ENCODE measurements at regions not wholly inside any gene's neighbourhood (a gene's known extent, or its start where the extent isn't known, plus 50 kb on each side); places are given as distances from the start of the nearest gene placed in this dataset.

DNA sequence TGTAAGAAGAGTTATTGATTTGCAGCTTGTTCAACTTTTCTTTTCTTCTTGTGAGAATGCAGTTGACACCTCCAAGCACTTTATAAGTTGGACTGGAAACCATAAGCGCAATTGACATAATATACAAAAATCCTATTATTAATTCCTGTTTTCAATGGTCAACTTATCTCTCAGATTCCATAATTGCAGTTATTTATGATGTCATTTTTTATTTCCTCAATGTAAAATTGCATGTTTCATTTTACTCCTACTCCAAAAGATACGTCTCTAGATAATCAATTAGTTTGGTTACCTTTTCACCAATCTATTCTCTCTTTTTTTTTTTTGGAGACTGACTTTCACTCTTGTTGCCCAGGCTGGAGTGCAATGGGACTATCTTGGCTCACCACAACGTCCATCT, 1416.1 kb upstream of the CDH6 start:
- no peak overlapping the region for H3K27ac Mint-ChIP-seq
- TF ChIP-seq, protein P1, sequence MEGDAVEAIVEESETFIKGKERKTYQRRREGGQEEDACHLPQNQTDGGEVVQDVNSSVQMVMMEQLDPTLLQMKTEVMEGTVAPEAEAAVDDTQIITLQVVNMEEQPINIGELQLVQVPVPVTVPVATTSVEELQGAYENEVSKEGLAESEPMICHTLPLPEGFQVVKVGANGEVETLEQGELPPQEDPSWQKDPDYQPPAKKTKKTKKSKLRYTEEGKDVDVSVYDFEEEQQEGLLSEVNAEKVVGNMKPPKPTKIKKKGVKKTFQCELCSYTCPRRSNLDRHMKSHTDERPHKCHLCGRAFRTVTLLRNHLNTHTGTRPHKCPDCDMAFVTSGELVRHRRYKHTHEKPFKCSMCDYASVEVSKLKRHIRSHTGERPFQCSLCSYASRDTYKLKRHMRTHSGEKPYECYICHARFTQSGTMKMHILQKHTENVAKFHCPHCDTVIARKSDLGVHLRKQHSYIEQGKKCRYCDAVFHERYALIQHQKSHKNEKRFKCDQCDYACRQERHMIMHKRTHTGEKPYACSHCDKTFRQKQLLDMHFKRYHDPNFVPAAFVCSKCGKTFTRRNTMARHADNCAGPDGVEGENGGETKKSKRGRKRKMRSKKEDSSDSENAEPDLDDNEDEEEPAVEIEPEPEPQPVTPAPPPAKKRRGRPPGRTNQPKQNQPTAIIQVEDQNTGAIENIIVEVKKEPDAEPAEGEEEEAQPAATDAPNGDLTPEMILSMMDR (IDR thresholded peaks at IDR 0.05), result no peak
- TF ChIP-seq EZH2phosphoT487 (IDR thresholded peaks at IDR 0.05) (no peak), EZH2 (IDR thresholded peaks at IDR 0.05) (no peak)
- no peak overlapping the region for H3K4me3 Mint-ChIP-seq
- DNase-seq (ENCODE audit: low spot score), result no peak
- no peaks in the 10 kb centered on the region for H3K9me3 ChIP-seq (ENCODE audit: low read depth)
- no peaks in the 10 kb centered on the region for H3K79me2 ChIP-seq (ENCODE audit: low read depth)
- no peak overlapping the region for H3K9ac ChIP-seq
- H3K4me2 ChIP-seq, result no peak overlapping the region
- no peaks in the 10 kb centered on the region for H3K4me1 ChIP-seq
- no peak overlapping the region for H3K4me3 ChIP-seq
- no peaks in the 10 kb centered on the region for H3K36me3 Mint-ChIP-seq
- H3K27me3 Mint-ChIP-seq (ENCODE audit: insufficient read depth, low read depth), result no peaks in the 10 kb centered on the region
- H3K9me3 Mint-ChIP-seq, result no peaks in the 10 kb centered on the region
- H3K4me1 Mint-ChIP-seq, result peaks cover 5% of the 10 kb centered on the region
- no peak overlapping the region for H3K27ac ChIP-seq
- no peaks in the 10 kb centered on the region for H3F3A ChIP-seq (ENCODE audit: low read depth)
- H3K27me3 ChIP-seq, result no peaks in the 10 kb centered on the region
- no peaks in the 10 kb centered on the region for H4K20me1 ChIP-seq (ENCODE audit: low read depth)
- H2AFZ ChIP-seq (replicated peaks), result no peak overlapping the region
- no peaks in the 10 kb centered on the region for H3K36me3 ChIP-seq

DNA sequence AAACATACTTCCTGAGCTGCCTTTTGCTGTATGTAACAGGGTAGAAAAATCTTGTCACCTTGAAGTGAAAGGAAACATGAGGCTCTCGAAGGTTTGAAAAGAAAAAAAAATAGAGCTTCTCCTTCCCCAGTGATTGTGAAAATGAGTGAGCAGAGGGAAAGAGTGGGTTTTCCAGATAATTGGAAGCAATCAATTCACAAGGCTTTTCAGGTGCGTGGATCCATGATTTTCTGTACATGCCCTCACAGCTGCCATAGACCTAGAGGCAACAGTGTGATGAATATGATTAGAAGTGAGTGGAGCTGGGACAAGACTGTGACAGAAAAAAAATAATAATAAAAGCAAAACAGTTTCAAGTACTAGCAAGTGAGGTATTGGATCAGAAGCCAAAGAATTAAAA, 1422.5 kb upstream of the CDH6 start:
- peaks cover 3% of the 10 kb centered on the region for H3K27me3 Mint-ChIP-seq (ENCODE audit: insufficient read depth, low read depth)
- H3K27ac Mint-ChIP-seq, result no peak overlapping the region
- Histone ChIP-seq H3K36me3 (no peaks in the 10 kb centered on the region), H3K9ac (no peak overlapping the region), H3K9me3 (ENCODE audit: low read depth) (no peaks in the 10 kb centered on the region), H3K79me2 (ENCODE audit: low read depth) (no peaks in the 10 kb centered on the region), H3K27me3 (no peaks in the 10 kb centered on the region), H3K4me1 (no peaks in the 10 kb centered on the region), H3K27ac (no peak overlapping the region), H3K4me3 (no peak overlapping the region), H2AFZ (replicated peaks) (no peak overlapping the region), H4K20me1 (ENCODE audit: low read depth) (no peaks in the 10 kb centered on the region), H3K4me2 (no peak overlapping the region), H3F3A (ENCODE audit: low read depth) (no peaks in the 10 kb centered on the region)
- no peaks in the 10 kb centered on the region for H3K4me1 Mint-ChIP-seq
- H3K36me3 Mint-ChIP-seq, result no peaks in the 10 kb centered on the region
- H3K4me3 Mint-ChIP-seq, result no peak overlapping the region
- DNase-seq (ENCODE audit: low spot score), result no peak
- TF ChIP-seq EZH2phosphoT487 (IDR thresholded peaks at IDR 0.05) (no peak), EZH2 (IDR thresholded peaks at IDR 0.05) (no peak)
- TF ChIP-seq, protein P1 (IDR thresholded peaks at IDR 0.05), result no peak
- no peaks in the 10 kb centered on the region for H3K9me3 Mint-ChIP-seq

DNA sequence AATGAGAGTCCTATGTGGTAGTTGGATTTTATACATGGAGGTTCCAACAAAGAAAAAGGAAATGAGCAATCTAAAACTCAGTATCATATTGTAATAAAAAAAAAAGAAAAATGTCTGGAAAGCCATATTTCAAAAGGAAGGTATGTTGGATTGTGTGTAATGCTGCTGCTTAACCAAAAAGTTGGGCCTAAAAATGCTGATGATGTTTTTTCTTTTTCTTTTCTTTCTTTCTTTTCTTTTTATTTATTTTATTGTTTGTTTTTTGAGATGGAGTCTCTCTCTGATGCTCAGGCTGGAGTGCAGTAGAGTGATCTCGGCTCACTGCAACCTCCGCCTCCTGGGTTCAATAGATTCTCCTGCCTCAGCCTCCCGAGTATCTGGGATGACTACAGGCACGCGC, 1424.0 kb upstream of the CDH6 start:
- Histone ChIP-seq H3K4me3 (no peak overlapping the region), H3K79me2 (ENCODE audit: low read depth) (no peaks in the 10 kb centered on the region), H3K9me3 (ENCODE audit: low read depth) (no peaks in the 10 kb centered on the region), H3F3A (ENCODE audit: low read depth) (no peaks in the 10 kb centered on the region), H2AFZ (replicated peaks) (no peak overlapping the region), H3K4me1 (no peaks in the 10 kb centered on the region), H3K36me3 (no peaks in the 10 kb centered on the region), H3K27me3 (no peaks in the 10 kb centered on the region), H3K9ac (no peak overlapping the region), H3K4me2 (no peak overlapping the region), H3K27ac (no peak overlapping the region), H4K20me1 (ENCODE audit: low read depth) (no peaks in the 10 kb centered on the region)
- no peaks in the 10 kb centered on the region for H3K36me3 Mint-ChIP-seq
- H3K4me1 Mint-ChIP-seq, result no peaks in the 10 kb centered on the region
- no peak overlapping the region for H3K27ac Mint-ChIP-seq
- no peak for DNase-seq (ENCODE audit: low spot score)
- no peak overlapping the region for H3K4me3 Mint-ChIP-seq
- no peaks in the 10 kb centered on the region for H3K9me3 Mint-ChIP-seq
- H3K27me3 Mint-ChIP-seq (ENCODE audit: insufficient read depth, low read depth), result peaks cover 3% of the 10 kb centered on the region
- TF ChIP-seq EZH2 (IDR thresholded peaks at IDR 0.05) (no peak), EZH2phosphoT487 (IDR thresholded peaks at IDR 0.05) (no peak)
- TF ChIP-seq, protein P1 (IDR thresholded peaks at IDR 0.05), result no peak
